ENCODE measurements at regions not wholly inside any gene's neighbourhood (a gene's known extent, or its start where the extent isn't known, plus 50 kb on each side); places are given as distances from the start of the nearest gene placed in this dataset.
A peak's percentile ranks its signal among the peaks of the same experiment; 100 is the strongest.

DNA sequence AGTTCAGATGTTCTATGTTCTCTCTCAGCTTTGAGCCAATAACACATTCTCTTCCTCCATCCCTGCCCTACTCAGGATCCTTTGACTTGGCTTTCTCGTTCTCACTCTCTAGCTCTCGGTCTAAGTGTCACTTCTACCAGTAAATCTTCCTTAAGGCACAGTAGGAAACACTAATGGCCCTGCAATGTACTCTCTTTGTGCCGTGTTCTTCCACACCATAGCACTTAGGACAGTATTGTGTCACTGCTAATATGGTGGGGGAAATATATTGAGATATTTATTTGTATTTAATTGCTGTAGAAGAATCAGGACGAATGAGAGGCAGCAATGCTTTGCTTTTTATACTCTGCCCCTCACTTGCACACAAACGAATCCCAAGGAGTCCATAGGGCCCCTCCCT, 493.1 kb downstream of the SHISA9 start:
- H3K9me3 ChIP-seq (ENCODE audit: control insufficient read depth, low read length), result no peaks in the 10 kb centered on the region
- WGBS, 2 experiments (ENCODE audit: insufficient coverage in 2 of 2), result 94 to 100% methylated on average over 2 of the region's 5 CpGs

DNA sequence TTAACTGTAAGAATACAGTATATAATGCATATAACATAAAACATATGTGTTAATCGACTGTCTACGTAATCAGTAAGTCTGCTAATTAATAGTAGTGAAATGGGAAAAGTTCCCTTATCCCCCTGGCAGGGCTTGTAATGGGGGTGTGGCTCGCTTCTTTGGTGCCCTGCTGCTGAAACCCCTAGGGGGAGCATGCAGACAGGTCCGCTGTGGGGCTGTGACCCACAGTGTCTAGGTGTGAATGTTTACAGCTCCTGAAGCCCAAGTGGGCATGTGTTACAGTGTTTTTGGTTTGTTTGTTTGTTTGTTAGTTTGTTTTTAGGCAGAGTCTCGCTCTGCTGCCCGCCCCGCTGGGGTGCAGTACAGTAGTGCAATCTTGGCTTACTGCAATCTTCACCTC, 495.7 kb downstream of the SHISA9 start:
- Histone ChIP-seq H3K9me3 (ENCODE audit: control insufficient read depth, low read length) (no peaks in the 10 kb centered on the region), H3K36me3 (ENCODE audit: control insufficient read depth, insufficient read depth, low read length) (no peaks in the 10 kb centered on the region), H3K4me3 (ENCODE audit: extremely low read depth, insufficient read depth, low read length, poor library complexity, severe bottlenecking) (no peak overlapping the region), H3K4me1 (ENCODE audit: control insufficient read depth, insufficient read depth, low read length, poor library complexity, severe bottlenecking) (no peaks in the 10 kb centered on the region), H3K27ac (ENCODE audit: low read depth, low read length, severe bottlenecking) (no peak overlapping the region)
- 82 to 100% methylated on average over 4 to 5 of the region's 7 CpGs for WGBS, 2 experiments (ENCODE audit: insufficient coverage in 2 of 2)

More for the DNA sequence above, 493.1 kb downstream of the SHISA9 start:
- H3K4me1 ChIP-seq (ENCODE audit: control insufficient read depth, insufficient read depth, low read length, poor library complexity, severe bottlenecking), result no peaks in the 10 kb centered on the region
- H3K36me3 ChIP-seq (ENCODE audit: control insufficient read depth, insufficient read depth, low read length), result no peaks in the 10 kb centered on the region
- no peak overlapping the region for H3K4me3 ChIP-seq (ENCODE audit: extremely low read depth, insufficient read depth, low read length, poor library complexity, severe bottlenecking)
- no peak overlapping the region for H3K27ac ChIP-seq (ENCODE audit: low read depth, low read length, severe bottlenecking)

DNA sequence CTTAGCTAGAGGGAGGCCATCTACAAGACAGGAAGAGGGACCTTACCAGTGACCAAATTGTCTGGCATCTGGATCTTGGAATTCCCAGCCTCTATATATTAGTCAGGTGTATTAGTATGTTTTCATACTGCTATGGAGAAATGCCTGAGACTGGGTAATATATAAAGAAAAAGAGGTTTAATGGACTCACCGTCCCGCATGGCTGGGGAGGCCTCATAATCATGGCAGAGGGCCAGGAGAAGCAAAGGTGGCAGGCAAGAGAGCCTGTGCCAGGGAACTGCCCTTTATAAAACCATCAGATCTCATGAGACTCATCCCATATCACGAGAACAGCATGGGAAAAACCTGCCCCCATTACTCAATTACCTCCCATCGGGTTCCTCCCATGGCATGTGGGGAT, 500.2 kb downstream of the SHISA9 start:
- 100% methylated on average over 2 of the region's 4 CpGs for WGBS, 2 experiments (ENCODE audit: insufficient coverage in 2 of 2)
- H3K9me3 ChIP-seq (ENCODE audit: control insufficient read depth, low read length), result no peaks in the 10 kb centered on the region
- no peak overlapping the region for H3K4me3 ChIP-seq (ENCODE audit: extremely low read depth, insufficient read depth, low read length, poor library complexity, severe bottlenecking)
- H3K36me3 ChIP-seq (ENCODE audit: control insufficient read depth, insufficient read depth, low read length), result no peaks in the 10 kb centered on the region
- no peak overlapping the region for H3K27ac ChIP-seq (ENCODE audit: low read depth, low read length, severe bottlenecking)
- no peaks in the 10 kb centered on the region for H3K4me1 ChIP-seq (ENCODE audit: control insufficient read depth, insufficient read depth, low read length, poor library complexity, severe bottlenecking)

DNA sequence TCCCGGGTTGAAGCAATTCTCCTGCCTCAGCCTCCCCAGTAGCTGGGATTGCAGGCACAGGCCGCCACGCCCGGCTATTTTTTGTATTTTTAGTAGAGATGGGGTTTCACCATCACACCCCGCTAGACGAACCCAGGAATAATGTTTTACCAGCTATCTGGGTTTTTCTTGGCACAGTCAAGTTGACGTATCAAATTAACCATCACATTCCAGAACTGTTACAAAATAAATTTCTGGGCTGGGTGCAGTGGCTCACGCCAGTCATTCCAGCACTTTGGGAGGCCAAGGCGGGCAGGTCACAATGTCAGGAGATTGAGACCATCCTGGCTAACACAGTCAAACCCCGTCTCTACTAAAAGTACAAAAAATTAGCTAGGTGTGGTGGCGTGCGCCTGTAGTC, 501.2 kb downstream of the SHISA9 start:
- H3K36me3 ChIP-seq (ENCODE audit: control insufficient read depth, insufficient read depth, low read length), result no peaks in the 10 kb centered on the region
- no peaks in the 10 kb centered on the region for H3K4me1 ChIP-seq (ENCODE audit: control insufficient read depth, insufficient read depth, low read length, poor library complexity, severe bottlenecking)
- WGBS, 2 experiments (ENCODE audit: insufficient coverage in 2 of 2), result 79 to 81% methylated on average over 5 of the region's 12 CpGs
- H3K27ac ChIP-seq (ENCODE audit: low read depth, low read length, severe bottlenecking), result no peak overlapping the region
- H3K4me3 ChIP-seq (ENCODE audit: extremely low read depth, insufficient read depth, low read length, poor library complexity, severe bottlenecking), result no peak overlapping the region
- no peaks in the 10 kb centered on the region for H3K9me3 ChIP-seq (ENCODE audit: control insufficient read depth, low read length)

DNA sequence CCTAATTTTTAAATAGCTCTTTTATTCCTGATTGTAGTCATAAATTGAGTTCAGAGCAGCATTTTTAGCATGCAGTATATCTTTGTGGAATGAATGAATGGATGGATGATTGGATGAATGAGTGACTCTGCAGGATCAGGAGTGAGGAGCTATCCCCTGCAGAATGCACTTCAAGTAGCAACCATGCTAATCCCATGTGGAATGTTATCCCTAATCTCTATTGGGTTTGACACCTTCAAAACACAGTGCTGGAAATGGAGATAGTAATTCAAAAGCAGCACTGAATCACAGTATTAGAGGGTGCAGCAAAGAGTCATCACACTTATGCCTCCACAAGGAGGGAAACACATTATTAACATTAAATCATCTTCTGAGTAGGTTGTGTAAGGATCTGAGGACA, 501.9 kb downstream of the SHISA9 start:
- no peak overlapping the region for H3K27ac ChIP-seq (ENCODE audit: low read depth, low read length, severe bottlenecking)
- no peaks in the 10 kb centered on the region for H3K9me3 ChIP-seq (ENCODE audit: control insufficient read depth, low read length)
- H3K36me3 ChIP-seq (ENCODE audit: control insufficient read depth, insufficient read depth, low read length), result no peaks in the 10 kb centered on the region
- no peaks in the 10 kb centered on the region for H3K4me1 ChIP-seq (ENCODE audit: control insufficient read depth, insufficient read depth, low read length, poor library complexity, severe bottlenecking)
- H3K4me3 ChIP-seq (ENCODE audit: extremely low read depth, insufficient read depth, low read length, poor library complexity, severe bottlenecking), result no peak overlapping the region

DNA sequence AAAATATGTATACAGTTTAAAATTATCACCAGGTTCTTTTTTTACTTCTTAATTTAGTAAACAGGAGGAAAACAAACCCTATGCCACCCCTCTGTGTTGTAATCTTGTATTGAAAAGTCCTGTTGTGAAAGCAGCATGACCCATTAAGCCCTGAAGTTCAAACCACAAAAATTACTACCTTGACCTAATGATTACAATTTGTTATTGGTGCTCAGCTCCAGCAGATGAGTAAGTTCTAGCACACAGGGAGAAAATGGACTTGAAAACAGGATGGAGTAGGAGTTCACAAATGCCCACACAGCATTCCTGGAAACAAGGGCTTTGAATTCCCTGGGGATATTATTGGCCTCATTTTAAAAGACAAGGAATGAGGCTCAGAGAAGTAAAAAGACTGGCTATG, 505.8 kb upstream of the ERCC4 start:
- Histone ChIP-seq H3K9me3 (ENCODE audit: control insufficient read depth, low read length) (no peaks in the 10 kb centered on the region), H3K4me3 (ENCODE audit: extremely low read depth, insufficient read depth, low read length, poor library complexity, severe bottlenecking) (no peak overlapping the region), H3K4me1 (ENCODE audit: control insufficient read depth, insufficient read depth, low read length, poor library complexity, severe bottlenecking) (no peaks in the 10 kb centered on the region), H3K27ac (ENCODE audit: low read depth, low read length, severe bottlenecking) (no peak overlapping the region), H3K36me3 (ENCODE audit: control insufficient read depth, insufficient read depth, low read length) (no peaks in the 10 kb centered on the region)

DNA sequence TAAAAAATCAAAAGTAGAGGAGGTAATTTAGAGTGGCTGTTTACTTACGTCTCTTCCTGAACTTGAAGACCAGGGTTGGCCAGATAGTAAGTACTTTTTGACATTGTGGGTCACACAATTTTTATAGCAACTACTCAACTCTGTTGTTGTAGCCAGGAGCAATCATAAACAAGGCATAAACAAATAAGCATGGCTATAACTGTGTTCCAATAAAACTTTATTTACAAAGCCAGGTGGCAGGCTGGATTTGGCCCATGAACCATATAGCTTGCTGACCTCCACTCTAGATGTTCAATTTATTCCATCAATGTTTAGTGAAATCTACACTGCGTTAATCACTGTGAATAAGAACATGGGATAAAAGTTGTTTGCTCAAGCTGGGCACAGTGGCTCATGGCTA, 500.4 kb upstream of the ERCC4 start:
- no peaks in the 10 kb centered on the region for H3K9me3 ChIP-seq (ENCODE audit: control insufficient read depth, low read length)
- no peak overlapping the region for H3K4me3 ChIP-seq (ENCODE audit: extremely low read depth, insufficient read depth, low read length, poor library complexity, severe bottlenecking)
- no peaks in the 10 kb centered on the region for H3K36me3 ChIP-seq (ENCODE audit: control insufficient read depth, insufficient read depth, low read length)
- no CpG with 5 or more reads among the region's 2 CpGs for WGBS, 2 experiments (ENCODE audit: insufficient coverage in 2 of 2)
- peaks cover 8% of the 10 kb centered on the region for H3K4me1 ChIP-seq (ENCODE audit: control insufficient read depth, insufficient read depth, low read length, poor library complexity, severe bottlenecking)
- no peak overlapping the region for H3K27ac ChIP-seq (ENCODE audit: low read depth, low read length, severe bottlenecking)

DNA sequence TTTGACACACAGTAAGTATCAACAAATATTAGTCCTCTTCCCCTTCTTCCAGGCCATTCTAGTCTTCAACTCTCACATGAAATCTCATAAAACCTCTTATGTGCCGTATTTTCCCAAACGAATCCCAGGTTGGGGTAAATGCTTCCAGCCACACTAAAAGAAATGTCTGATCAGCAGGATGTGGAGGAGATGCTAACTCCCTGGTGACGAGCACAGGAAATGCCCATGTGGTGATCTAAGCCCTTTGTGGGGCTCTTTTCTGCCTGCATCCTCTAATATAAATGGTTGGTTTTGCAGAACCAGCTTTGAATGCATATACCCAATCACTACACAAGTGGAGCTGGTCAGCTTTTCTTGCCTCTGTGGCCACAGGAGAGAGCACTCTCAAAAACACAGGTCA, 498.2 kb upstream of the ERCC4 start:
- Histone ChIP-seq H3K9me3 (ENCODE audit: control insufficient read depth, low read length) (no peaks in the 10 kb centered on the region), H3K4me1 (ENCODE audit: control insufficient read depth, insufficient read depth, low read length, poor library complexity, severe bottlenecking) (peaks cover 8% of the 10 kb centered on the region), H3K4me3 (ENCODE audit: extremely low read depth, insufficient read depth, low read length, poor library complexity, severe bottlenecking) (no peak overlapping the region), H3K27ac (ENCODE audit: low read depth, low read length, severe bottlenecking) (peak overlapping the region; percentile 26), H3K36me3 (ENCODE audit: control insufficient read depth, insufficient read depth, low read length) (no peaks in the 10 kb centered on the region)
- WGBS, 2 experiments (ENCODE audit: insufficient coverage in 2 of 2), result 64 to 73% methylated on average over 3 of the region's 3 CpGs

DNA sequence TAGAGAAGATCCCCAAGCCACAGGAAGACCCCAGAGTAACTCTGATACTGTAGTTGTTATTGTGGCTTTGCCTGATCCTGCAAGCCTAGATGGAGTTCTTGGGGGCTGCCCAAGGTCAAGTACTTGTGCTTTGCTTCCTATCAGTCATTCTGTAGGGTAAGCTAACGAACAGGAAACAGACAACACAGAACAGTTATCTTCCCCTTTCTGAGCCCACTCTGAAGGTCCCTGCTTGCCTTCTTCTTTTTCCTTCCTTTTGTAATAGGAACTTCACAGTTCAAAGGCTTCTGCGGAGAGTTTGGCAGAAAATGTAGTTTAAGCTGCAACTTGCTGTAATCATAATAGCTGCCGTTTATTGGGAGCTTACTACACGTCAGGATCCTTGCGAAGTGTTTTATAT, 494.1 kb upstream of the ERCC4 start:
- Histone ChIP-seq H3K9me3 (ENCODE audit: control insufficient read depth, low read length) (no peaks in the 10 kb centered on the region), H3K4me3 (ENCODE audit: extremely low read depth, insufficient read depth, low read length, poor library complexity, severe bottlenecking) (no peak overlapping the region), H3K4me1 (ENCODE audit: control insufficient read depth, insufficient read depth, low read length, poor library complexity, severe bottlenecking) (peaks cover 19% of the 10 kb centered on the region), H3K27ac (ENCODE audit: low read depth, low read length, severe bottlenecking) (no peak overlapping the region), H3K36me3 (ENCODE audit: control insufficient read depth, insufficient read depth, low read length) (no peaks in the 10 kb centered on the region)
- 71 to 83% methylated on average over 1 of the region's 5 CpGs for WGBS, 2 experiments (ENCODE audit: insufficient coverage in 2 of 2)

DNA sequence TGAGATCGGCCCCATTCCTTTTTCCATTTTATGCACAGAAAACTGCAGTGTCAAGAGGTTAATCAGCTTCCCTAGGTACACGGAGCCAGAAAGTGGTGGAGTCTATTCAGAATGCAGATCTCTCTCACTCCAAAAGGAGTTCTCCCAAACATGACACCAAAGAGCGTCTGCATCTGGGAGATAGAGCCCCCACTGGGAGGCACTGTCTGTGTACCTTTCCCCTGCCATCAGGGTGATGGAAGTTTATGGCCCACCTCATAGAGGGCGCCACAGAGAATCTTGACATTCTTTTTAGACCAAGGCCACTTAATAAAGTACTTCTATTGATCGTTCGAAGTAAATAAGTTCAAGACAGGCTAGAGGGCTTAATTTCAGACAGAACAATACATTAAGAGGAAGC, 493.7 kb upstream of the ERCC4 start:
- no peak overlapping the region for H3K27ac ChIP-seq (ENCODE audit: low read depth, low read length, severe bottlenecking)
- WGBS, 2 experiments (ENCODE audit: insufficient coverage in 2 of 2), result 79 to 83% methylated on average over 4 to 5 of the region's 6 CpGs
- no peaks in the 10 kb centered on the region for H3K36me3 ChIP-seq (ENCODE audit: control insufficient read depth, insufficient read depth, low read length)
- H3K4me3 ChIP-seq (ENCODE audit: extremely low read depth, insufficient read depth, low read length, poor library complexity, severe bottlenecking), result no peak overlapping the region
- peaks cover 19% of the 10 kb centered on the region for H3K4me1 ChIP-seq (ENCODE audit: control insufficient read depth, insufficient read depth, low read length, poor library complexity, severe bottlenecking)
- H3K9me3 ChIP-seq (ENCODE audit: control insufficient read depth, low read length), result no peaks in the 10 kb centered on the region

DNA sequence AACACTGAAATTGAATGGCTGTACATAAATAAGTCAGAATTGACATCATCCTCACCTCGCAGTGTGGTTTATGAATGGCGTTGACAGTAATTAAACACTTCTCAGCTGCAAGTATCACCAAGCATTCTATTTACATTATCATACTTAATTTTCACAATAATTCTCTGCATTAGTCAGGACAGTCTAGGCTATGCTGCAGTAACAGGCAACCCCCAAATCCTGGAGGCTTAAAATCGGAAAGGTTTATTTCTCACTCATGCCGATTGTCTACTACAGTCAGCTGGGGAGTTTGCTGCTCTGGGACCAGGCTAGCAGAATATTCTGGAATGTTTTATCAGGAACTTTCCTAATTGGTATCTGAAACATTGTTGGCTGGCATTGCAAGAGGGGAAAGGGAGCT, 493.2 kb upstream of the ERCC4 start:
- WGBS, 2 experiments (ENCODE audit: insufficient coverage in 2 of 2), result 92 to 97% methylated on average over 4 of the region's 4 CpGs

DNA sequence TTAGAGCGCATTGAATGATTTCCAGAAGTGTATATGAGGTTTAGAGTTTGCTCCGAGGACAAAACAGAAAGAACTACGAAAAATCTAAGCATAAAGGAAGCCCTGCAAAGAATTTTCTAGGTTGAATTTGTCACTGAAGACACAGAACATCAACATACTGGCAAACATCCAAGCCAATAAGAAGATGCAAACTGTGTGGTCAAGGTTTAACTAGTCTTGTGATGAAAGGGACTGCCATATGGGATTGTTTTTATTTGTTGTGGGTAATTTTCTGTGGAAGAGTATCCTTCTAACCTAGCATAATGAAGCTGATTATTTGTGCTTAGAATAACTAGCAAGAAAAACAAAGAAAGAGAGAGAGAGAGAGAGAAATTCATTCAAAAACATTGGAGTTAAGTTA, 492.0 kb upstream of the ERCC4 start:
- no peak overlapping the region for H3K4me3 ChIP-seq (ENCODE audit: extremely low read depth, insufficient read depth, low read length, poor library complexity, severe bottlenecking)
- no peak overlapping the region for H3K27ac ChIP-seq (ENCODE audit: low read depth, low read length, severe bottlenecking)
- WGBS, 2 experiments (ENCODE audit: insufficient coverage in 2 of 2), result 90 to 100% methylated on average over 1 to 2 of the region's 3 CpGs
- no peaks in the 10 kb centered on the region for H3K9me3 ChIP-seq (ENCODE audit: control insufficient read depth, low read length)
- no peaks in the 10 kb centered on the region for H3K36me3 ChIP-seq (ENCODE audit: control insufficient read depth, insufficient read depth, low read length)
- peaks cover 10% of the 10 kb centered on the region for H3K4me1 ChIP-seq (ENCODE audit: control insufficient read depth, insufficient read depth, low read length, poor library complexity, severe bottlenecking)

More for the DNA sequence above, 493.2 kb upstream of the ERCC4 start:
- peaks cover 19% of the 10 kb centered on the region for H3K4me1 ChIP-seq (ENCODE audit: control insufficient read depth, insufficient read depth, low read length, poor library complexity, severe bottlenecking)
- no peaks in the 10 kb centered on the region for H3K36me3 ChIP-seq (ENCODE audit: control insufficient read depth, insufficient read depth, low read length)
- H3K4me3 ChIP-seq (ENCODE audit: extremely low read depth, insufficient read depth, low read length, poor library complexity, severe bottlenecking), result no peak overlapping the region
- no peak overlapping the region for H3K27ac ChIP-seq (ENCODE audit: low read depth, low read length, severe bottlenecking)
- H3K9me3 ChIP-seq (ENCODE audit: control insufficient read depth, low read length), result no peaks in the 10 kb centered on the region
